GM18499 (cell line): ENCODE measurements at regions not wholly inside any gene's neighbourhood (a gene's known extent, or its start where the extent isn't known, plus 50 kb on each side); places are given as distances from the start of the nearest gene placed in this dataset.
"Not testable (repeated sequence)": the region's sequence is repeated elsewhere in the genome, so short reads cannot be mapped to it uniquely, and the experiment has no call there.

Experiments used
- ATAC-seq: cut with Tn5 transposase; IDR thresholded peaks from one replicate; pipeline ENCODE4 v1.9.1; 2021; ENCODE audit warnings: moderate number of reproducible peaks; ENCODE audit not compliant: insufficient read depth, unreplicated experiment

GRCh38 chr14:43041207-43041606, 1434.5 kb downstream of the LRFN5 start:
- ATAC-seq, result no peak

- no peak for ATAC-seq
Measured at GRCh38 chr14:43039881-43040280, 1433.2 kb downstream of the LRFN5 start.

DNA sequence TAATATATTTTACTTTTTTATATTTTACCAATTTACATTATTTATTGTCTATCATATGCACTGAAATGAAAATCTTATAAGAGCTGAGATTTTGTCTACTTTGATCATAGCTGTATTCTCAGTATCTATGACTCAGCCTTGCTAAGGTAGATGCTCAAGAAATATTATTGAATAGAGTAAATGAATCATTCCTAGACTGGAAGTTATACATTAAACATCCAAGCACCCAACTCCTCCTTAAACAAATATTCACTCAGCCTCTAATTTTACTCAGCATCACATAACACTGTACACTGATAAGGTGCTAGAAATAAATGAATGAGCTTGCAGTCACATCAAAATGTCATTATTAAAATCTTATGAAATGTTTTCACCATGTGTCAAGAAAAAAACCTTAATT, 1424.9 kb downstream of the LRFN5 start:
- ATAC-seq, result no peak

GRCh38 chr14:43022094-43022800, 1415.6 kb downstream of the LRFN5 start:
- ATAC-seq, result no peak

GRCh38 chr14:43019826-43020225, 1413.2 kb downstream of the LRFN5 start:
- ATAC-seq, result no peak

GRCh38 chr14:43014338-43014737, 1407.7 kb downstream of the LRFN5 start:
- ATAC-seq, result no peak

- ATAC-seq, result no peak
Measured at GRCh38 chr14:43012817-43013216, 1406.1 kb downstream of the LRFN5 start.

DNA sequence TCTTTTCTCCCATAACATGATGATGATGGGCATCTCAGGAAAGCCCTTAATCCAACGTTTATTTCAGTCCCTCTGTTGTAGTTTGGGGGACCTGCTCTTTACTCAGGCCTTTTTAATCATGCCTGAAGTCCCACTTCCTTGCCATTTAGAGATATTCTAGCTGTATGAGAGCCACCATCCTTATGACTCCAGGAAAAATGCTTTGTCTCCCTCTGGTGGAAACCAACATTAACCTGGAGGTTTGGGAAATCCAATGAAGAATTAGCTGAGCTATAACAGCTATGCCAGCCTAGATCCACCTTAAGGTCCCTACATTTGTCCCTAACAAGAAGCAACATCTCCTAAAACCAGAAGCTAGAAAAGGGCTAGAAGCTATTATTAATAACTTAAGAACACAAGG, 1399.1 kb downstream of the LRFN5 start:
- ATAC-seq, result no peak

GRCh38 chr14:43003845-43004244, 1397.2 kb downstream of the LRFN5 start:
- no peak for ATAC-seq

- ATAC-seq, result no peak
Measured at GRCh38 chr14:43001731-43002130, 1395.1 kb downstream of the LRFN5 start.

DNA sequence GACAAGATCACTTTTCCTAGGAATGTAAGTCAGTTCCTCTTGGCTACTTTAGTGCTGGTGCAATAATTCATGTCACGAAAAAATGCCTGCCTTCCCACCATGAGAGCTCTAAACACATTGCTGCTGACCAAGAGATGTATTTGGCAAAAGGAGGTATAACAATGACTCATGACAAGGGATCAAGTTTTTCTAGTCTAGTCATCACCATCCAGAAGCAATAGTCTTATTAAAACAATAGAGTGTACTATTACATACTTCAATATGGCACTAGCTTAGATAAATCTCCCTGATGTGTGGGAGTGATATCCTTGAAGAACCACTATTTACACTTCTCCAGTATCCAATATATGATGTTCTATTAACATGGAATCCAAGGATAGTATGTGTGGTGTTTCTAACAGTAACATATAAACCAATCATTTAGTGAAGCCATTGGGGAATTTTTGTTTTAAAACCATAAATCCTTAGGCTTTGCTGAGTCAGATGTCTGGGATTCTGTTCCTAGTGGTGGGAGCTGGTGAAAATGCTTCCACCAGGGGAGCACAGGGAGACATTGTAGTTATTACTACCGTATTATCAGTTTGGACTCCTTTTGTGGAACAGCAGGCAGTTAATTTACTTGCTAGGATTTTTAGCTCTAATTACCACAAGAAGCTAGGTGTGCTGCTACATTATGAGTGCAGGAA, 1387.5 kb downstream of the LRFN5 start:
- no peak for ATAC-seq

DNA sequence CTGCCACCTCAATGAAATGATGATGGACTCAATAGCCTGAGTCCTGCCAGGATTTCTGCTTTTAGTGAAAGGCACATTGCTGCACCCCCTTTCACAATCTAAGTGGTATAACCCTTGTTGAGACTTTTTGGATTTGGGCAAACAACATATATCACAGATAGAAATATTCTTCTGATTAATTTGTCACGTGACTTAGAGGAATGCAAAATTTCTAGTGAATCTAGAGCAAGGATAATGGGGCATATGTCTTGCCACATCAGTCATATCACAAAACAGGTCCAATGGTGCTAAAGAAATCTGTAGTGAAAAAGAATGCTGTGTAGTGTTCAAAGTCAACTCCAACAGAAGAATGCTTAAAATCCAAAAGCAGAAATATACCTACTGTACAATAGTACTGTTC, 1386.3 kb downstream of the LRFN5 start:
- no peak for ATAC-seq

DNA sequence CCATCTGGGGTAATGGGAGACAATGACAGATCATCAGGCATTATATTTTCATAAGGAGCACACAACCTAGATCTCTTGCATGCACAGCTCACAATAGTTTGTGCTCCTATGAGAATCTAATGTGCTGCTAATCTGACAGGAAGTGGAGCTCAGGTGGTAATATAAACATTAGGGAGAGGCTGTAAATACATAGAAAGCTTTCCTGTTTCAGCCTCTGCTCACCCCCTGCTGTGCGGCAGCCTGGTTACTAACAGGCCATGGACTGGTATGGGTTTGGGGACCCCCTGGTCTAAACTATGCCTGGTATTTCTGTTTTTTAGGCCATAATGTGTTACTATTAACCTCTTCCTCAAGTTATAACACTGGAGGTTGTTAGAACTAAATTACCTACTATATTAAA, 1373.7 kb downstream of the LRFN5 start:
- ATAC-seq, result no peak

DNA sequence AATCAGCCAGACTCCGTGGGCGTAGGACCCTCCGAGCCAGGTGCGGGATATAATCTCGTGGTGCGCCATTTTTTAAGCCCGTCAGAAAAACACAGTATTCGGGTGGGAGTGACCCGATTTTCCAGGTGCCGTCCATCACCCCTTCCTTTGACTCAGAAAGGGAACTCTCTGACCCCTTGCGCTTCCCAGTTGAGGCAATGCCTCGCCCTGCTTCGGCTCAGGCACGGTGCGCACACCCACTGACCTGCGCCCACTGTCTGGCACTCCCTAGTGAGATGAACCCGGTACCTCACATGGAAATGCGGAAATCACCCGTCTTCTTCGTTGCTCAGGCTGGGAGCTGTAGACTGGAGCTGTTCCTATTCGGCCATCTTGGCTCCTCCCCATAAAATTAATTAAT, 1366.5 kb downstream of the LRFN5 start:
- ATAC-seq, result not testable (repeated sequence)

DNA sequence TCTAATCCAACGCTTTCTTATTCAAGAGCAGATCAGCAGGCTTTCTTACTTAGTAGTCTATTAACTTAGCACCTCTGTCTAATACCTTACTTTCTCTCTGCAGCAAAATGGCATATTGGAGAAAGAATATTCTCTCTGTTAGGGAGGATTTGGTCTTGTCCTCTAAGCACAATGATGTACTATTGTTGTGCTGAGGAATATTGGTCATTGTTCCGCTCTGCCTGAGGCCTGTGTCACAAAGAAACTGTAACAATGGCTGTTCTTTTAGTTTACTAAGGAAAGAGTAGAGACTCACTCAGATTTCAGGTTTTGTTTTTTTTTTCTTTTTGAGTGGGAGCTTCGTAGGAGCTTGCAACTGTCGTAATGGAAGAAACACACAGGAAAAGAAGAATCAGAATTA, 1358.8 kb downstream of the LRFN5 start:
- ATAC-seq, result no peak

DNA sequence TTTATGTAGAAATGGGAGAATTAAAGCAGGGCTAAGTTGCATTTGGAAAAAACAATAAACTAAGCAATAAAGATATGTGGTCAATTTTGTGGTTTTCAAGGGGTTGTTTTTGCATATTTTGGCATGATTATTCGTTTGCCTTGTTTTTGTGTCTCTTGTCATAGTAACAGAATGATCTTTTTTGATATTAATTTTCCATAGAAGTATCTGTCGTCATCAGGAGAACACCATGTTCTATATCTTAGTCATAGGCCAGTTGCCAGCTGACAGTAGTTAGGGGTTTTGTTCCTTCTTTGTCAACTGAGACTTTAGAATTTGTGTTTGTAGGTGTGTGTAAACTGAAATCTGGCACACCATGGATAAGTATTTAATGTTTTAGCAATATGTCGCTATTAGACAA, 1354.8 kb downstream of the LRFN5 start:
- ATAC-seq, result no peak

- no peak for ATAC-seq
Measured at GRCh38 chr14:42950363-42950762, 1343.7 kb downstream of the LRFN5 start.

DNA sequence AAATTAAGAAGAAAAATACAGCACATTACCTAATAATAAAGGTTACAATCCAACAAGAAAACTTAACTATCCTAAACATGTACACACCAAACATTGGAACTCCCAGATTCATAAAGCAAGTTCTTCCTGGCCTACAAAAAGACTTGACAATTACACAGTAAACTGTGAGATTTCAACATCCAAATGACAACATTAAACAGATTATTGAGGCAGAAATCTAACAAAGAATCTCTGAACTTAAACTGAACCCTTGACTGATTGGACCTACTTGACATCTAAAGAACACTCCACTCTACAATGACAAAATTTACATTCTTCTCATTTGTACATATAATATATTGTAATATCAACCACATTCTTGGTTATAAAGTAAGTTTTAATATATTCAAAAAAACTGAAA, 1341.3 kb downstream of the LRFN5 start:
- no peak for ATAC-seq

- ATAC-seq, result no peak
Measured at GRCh38 chr14:42944284-42944683, 1337.6 kb downstream of the LRFN5 start.

DNA sequence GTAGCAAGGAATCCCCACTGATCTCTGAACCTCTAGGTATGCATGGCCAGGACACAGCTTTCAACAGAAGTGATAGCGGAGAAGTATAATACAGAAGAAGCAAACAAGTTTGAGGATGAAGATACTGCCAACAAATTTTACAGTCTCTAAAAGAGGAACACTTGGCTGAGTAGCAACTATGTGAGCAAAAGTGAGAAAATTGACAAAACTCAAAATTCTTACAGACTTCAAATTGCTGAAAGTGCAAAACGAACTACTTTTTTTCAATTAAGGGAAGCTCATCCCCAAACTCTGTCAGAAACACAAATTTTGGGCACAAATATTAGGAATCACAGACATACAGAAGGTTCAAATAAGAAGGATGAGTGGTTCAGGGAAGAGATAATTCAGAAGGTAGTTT, 1324.6 kb downstream of the LRFN5 start:
- no peak for ATAC-seq

- ATAC-seq, result no peak
Measured at GRCh38 chr14:42929806-42930480, 1323.3 kb downstream of the LRFN5 start.

DNA sequence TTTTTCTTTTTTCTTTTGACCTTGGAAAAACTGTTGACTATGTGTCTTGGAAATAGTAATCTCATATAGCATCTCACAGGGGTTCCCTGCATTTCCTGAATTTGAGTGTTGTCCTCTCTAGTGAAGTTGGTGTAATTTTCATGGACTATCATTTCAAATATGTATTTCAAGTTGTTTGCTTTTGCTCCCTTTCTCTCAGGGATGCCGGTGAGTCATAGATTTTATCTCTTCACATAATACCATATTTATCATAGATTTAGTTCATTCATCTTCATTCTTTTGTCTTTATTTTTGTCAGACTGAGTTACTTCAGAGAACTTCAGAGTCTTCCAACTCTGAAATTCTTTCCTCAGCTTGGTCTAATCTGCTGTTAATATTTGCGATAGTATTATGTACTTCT, 1320.6 kb downstream of the LRFN5 start:
- no peak for ATAC-seq
